22Rv1 (cell line): ENCODE measurements at regions not wholly inside any gene's neighbourhood (a gene's known extent, or its start where the extent isn't known, plus 50 kb on each side); places are given as distances from the start of the nearest gene placed in this dataset.

ENCODE experiments used
- H3K27ac ChIP-seq: fragments of 450-650 bp; 2 replicates; pipeline ENCODE4 v1.5.1; 2017
- ZFX ChIP-seq: fragments of 450-650 bp; IDR thresholded peaks from 2 replicates; pipeline ENCODE4 v1.6.1; 2017; ENCODE audit warnings: antibody characterized with exemption, borderline replicate concordance
- TF ChIP-seq, protein P1 (sequence below): fragments of 450-650 bp; IDR thresholded peaks from 2 replicates; pipeline ENCODE4 v1.5.1; 2017; ENCODE audit warnings: mild to moderate bottlenecking

DNA sequence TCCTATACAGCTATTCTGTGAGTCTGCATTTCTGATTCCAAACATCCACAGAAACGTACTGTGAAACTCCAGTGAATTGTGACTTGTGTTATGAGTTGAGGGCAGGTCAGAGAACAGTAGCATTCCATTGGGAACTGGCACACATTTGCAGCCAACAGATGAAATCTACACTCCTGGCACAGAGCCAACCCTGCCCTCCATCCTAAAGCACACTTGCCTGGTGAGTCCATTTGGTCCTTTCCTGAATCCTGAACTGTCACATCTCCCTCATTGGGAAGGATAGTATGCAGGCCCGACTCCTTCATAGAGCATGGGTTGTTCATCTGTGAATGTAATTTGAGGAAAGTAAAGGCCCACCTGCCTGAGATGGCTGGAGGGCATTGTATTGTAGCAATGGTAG lies 314.3 kb upstream of the RASGRP1 start:
- H3K27ac ChIP-seq: peak overlapping the region; percentile 21; the same call in 1 of the 2 replicates
- no peak for TF ChIP-seq ZFX
- TF ChIP-seq, protein P1, sequence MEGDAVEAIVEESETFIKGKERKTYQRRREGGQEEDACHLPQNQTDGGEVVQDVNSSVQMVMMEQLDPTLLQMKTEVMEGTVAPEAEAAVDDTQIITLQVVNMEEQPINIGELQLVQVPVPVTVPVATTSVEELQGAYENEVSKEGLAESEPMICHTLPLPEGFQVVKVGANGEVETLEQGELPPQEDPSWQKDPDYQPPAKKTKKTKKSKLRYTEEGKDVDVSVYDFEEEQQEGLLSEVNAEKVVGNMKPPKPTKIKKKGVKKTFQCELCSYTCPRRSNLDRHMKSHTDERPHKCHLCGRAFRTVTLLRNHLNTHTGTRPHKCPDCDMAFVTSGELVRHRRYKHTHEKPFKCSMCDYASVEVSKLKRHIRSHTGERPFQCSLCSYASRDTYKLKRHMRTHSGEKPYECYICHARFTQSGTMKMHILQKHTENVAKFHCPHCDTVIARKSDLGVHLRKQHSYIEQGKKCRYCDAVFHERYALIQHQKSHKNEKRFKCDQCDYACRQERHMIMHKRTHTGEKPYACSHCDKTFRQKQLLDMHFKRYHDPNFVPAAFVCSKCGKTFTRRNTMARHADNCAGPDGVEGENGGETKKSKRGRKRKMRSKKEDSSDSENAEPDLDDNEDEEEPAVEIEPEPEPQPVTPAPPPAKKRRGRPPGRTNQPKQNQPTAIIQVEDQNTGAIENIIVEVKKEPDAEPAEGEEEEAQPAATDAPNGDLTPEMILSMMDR: no peak

DNA sequence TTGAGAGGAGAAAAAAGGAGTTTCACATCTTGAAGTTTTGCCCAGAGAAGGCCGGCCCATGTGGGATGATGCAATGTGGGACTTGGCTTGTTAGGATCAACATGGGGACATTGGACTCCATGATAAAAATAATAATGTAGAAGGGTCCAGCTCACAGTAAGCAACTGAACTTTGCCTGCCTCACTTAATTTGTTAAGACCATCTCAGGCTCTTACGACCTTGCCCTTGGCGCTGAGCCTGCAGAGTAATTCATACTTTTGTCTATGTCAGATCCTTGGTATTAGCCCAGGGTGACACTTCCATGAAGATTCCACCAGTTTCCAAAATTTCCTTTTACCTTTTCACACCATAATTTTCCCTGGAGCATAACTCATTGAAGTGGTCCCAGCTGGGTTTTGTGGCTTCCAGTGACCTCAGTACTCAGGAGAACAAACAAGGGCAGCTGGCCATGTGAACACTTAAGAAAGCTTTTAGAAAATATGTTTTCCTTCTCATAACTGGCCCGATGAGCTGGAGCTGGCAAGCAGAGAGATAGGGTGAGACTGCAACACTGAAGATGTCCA lies 315.4 kb upstream of the RASGRP1 start:
- H3K27ac ChIP-seq: no peak overlapping the region
- TF ChIP-seq ZFX: no peak
- TF ChIP-seq, protein P1: no peak

DNA sequence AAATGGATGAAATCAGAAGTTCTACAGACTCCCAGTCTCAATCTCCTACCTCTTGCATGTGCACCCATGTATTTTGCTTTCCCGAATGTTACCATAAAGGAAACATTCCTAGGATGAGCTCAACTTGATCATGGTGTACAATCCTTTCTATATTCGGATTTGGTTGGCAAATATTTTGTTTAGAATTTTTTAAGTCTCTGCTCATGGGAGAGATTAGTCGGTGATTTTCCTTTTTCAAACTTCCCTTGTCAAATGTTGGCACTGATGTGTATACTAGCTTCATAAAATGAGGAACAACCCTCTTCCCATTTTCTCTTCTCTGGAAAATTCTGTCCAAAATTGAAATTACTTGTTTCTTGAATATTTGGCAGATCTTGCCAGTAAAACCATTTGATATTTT lies 317.6 kb upstream of the RASGRP1 start:
- no peak overlapping the region for H3K27ac ChIP-seq

DNA sequence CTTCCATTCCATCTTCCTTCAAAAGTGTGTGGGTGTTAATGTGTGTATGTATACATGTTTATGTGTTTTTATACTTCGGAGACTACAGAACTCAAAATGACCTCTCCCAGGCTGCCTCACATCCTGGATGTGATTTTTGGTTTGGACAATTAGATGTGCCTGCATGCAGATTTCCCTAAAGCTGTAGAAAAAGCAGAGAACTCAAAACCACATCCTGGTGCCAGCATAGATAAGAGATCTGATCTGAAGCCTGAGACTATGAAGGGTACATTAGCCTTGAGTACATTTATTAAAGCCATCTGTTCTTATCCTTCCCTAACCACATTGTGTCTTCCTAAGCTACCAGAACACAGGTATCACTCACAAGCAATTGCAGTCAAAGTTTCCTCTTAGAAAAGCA lies 319.4 kb upstream of the RASGRP1 start:
- no peak for TF ChIP-seq ZFX
- TF ChIP-seq, protein P1: no peak
- H3K27ac ChIP-seq: no peak overlapping the region

More for the DNA sequence above, 317.6 kb upstream of the RASGRP1 start:
- no peak for TF ChIP-seq ZFX
- TF ChIP-seq, protein P1: no peak

DNA sequence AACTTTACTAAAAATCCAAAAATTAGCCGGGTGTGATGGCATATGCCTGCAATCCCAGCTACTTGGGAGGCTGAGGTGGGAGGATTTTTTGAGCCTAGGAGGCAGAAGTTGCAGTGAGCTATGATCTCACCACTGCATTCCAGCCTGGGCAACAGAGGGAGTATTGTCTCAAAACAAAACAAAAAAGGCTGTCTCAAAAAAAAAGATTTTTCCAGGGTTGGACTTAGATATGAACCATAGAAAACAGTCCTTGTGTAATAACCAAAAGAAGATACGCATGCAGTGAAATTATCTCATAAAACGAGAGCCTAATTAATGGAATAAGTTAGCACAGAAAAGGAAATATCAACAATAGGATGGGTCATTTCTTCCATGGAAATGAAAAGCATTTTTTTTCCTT lies 320.4 kb upstream of the RASGRP1 start:
- no peak for TF ChIP-seq ZFX
- TF ChIP-seq, protein P1: no peak
- H3K27ac ChIP-seq: peak overlapping the region; percentile 58

DNA sequence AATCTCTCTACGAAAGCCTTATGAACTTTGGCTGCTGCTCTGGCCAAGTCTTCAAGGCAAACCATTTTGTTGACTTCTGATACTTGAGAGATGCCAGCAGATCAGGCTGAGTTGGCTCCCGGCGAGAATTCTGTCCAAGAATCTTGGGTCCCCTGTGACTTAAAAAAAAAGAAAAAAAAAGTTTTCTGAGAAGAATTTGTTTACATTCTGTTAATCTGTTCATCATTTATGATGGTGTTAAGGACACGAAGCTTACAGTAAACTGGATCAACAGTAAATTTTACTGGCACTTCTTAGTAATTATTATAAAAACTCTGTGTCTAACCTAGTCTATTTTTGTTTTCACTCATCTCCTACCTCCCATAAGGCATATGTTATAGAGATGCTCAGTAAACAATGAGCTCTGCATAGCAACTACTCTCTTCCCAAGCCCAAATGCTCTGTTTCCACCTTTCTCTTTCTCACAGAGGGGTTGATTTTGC lies 320.9 kb upstream of the RASGRP1 start:
- H3K27ac ChIP-seq: peak overlapping the region; percentile 58
- TF ChIP-seq ZFX: no peak
- TF ChIP-seq, protein P1: no peak

DNA sequence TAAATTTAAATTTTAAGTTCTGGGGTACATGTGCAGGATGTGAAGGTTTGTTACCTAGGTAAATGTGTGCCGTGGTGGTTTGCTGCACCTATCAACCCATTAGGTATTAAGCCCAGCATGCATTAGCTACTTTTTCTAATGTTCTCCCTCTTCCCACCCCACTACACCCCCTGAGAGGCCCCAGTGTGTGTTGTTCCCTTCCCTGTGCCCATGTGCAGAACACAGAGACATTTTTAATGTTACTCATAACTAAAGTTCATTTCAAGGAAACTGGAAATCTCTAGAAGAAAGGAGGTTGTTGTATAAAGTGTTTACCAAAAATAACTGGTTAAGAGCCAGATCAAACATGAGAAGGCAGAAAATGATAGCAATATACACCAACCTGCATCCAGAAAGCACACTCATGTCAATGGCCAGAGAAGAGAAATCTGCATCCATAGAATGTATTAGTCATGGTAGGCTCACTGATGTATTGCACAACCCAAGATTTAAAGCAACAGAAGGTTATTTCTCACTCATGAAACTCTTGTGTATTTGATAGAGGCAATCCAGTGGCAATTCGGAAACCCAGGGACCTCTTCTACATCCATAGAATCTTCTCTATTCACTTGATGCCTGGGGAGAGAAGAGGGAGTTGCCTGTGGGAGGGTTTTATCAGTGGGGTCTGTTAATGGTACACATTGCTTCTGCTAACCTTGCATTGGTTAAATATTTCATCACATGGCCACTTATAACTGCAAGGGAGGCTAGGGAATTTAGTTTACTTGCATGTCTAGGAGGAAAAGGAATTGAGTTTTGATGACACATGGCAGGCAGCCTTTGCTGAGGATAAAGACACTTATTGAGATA lies 321.9 kb upstream of the RASGRP1 start:
- peak overlapping the region; percentile 58 for H3K27ac ChIP-seq
- TF ChIP-seq, protein P1: no peak
- no peak for TF ChIP-seq ZFX
